Vagina (tissue), 2 donors: ENCODE measurements at regions not wholly inside any gene's neighbourhood (a gene's known extent, or its start where the extent isn't known, plus 50 kb on each side); places are given as distances from the start of the nearest gene placed in this dataset.

Experiments used
- DNase-seq, 2 donors: peaks; one replicate each; pipeline ENCODE4 v3.0.0-alpha.2; 2017; ENCODE audit errors: extremely low spot score in 2 of 2
- H3K27ac ChIP-seq: fragments of 200-600 bp; sonication (generic); one replicate; pipeline ENCODE4 v1.5.1; 2019
- H3K27me3 ChIP-seq: fragments of 200-600 bp; sonication (generic); one replicate; pipeline ENCODE4 v1.5.1; 2019
- H3K36me3 ChIP-seq, 2 donors: fragments of 200-600 bp; sonication (generic); one replicate each; pipeline ENCODE4 v1.5.1; 2017 to 2019
- H3K4me1 ChIP-seq: fragments of 200-600 bp; sonication (generic); one replicate; pipeline ENCODE4 v1.5.1; 2019
- H3K4me3 ChIP-seq, 2 donors: fragments of 200-600 bp; sonication (generic); 1 replicate in 1 of 2; 2 replicates in 1 of 2; pipeline ENCODE4 v1.5.1; 2016 to 2019
- H3K9me3 ChIP-seq: fragments of 200-600 bp; sonication (generic); one replicate; pipeline ENCODE4 v1.5.1; 2019
- POLR2A ChIP-seq, 2 donors: fragments of 450-650 bp; IDR thresholded peaks; one replicate each; pipeline ENCODE4 v1.6.1; 2017; ENCODE audit warnings: antibody characterized with exemption in 2 of 2, mild to moderate bottlenecking in 2 of 2, moderate library complexity in 2 of 2
- POLR2AphosphoS5 ChIP-seq, 2 donors: sonication (generic); formaldehyde crosslinking; IDR thresholded peaks; one replicate each; pipeline ENCODE4 v1.9.0; 2017; ENCODE audit warnings: antibody characterized with exemption in 2 of 2, mild to moderate bottlenecking in 2 of 2, low read depth in 1 of 2; ENCODE audit not compliant: insufficient read depth in 1 of 2
- intact Hi-C: fragments of 100-400 bp; cut with DNase I; formaldehyde crosslinking; loops from one replicate; pipeline ENCODE4 v1.15.1; 2023
- TF ChIP-seq, protein P1 (sequence below), 3 experiments: fragments of 450-650 bp in 2 of 3; fragments of 200-600 bp in 1 of 3; sonication (generic) in 1 of 3; IDR thresholded peaks; one replicate each; pipeline ENCODE4 v1.5.1; 2017 to 2019; ENCODE audit warnings: antibody characterized with exemption in 3 of 3, mild to moderate bottlenecking in 2 of 3, moderate library complexity in 2 of 3

DNA sequence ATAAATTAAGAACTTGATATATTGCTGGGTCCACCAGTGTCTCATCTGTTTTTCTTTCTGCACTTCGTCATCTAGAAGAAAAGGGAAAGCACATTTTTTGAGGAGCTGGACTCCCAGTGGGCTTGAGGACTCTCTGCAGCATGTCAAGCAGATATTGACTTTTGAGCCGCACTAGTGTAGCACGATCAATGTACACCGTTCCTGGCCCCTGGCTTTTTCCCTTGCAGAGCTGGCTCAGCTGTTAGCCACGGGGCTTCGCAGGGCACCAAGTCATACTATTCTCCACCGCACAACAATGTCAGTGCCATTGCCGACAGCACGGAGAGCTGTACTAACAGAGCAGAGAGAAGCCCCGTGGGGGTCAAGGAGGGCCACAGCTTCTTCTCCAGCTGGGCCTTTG lies 235.4 kb upstream of the HABP2 start:
- Histone ChIP-seq H3K27ac (no peak overlapping the region), H3K9me3 (no peaks in the 10 kb centered on the region), H3K36me3 (no peaks in the 10 kb centered on the region), H3K4me1 (peaks cover 8% of the 10 kb centered on the region), H3K27me3 (no peaks in the 10 kb centered on the region), H3K4me3 (no peak overlapping the region)
- TF ChIP-seq, protein P1, sequence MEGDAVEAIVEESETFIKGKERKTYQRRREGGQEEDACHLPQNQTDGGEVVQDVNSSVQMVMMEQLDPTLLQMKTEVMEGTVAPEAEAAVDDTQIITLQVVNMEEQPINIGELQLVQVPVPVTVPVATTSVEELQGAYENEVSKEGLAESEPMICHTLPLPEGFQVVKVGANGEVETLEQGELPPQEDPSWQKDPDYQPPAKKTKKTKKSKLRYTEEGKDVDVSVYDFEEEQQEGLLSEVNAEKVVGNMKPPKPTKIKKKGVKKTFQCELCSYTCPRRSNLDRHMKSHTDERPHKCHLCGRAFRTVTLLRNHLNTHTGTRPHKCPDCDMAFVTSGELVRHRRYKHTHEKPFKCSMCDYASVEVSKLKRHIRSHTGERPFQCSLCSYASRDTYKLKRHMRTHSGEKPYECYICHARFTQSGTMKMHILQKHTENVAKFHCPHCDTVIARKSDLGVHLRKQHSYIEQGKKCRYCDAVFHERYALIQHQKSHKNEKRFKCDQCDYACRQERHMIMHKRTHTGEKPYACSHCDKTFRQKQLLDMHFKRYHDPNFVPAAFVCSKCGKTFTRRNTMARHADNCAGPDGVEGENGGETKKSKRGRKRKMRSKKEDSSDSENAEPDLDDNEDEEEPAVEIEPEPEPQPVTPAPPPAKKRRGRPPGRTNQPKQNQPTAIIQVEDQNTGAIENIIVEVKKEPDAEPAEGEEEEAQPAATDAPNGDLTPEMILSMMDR (IDR thresholded peaks at IDR 0.05): no peak
- TF ChIP-seq POLR2AphosphoS5 (IDR thresholded peaks at IDR 0.05; ENCODE audit: insufficient read depth in 1 of 2, low read depth in 1 of 2) (no peak), POLR2A (IDR thresholded peaks at IDR 0.05) (no peak)
- intact Hi-C loops: no loop called here
- no peak for DNase-seq

DNA sequence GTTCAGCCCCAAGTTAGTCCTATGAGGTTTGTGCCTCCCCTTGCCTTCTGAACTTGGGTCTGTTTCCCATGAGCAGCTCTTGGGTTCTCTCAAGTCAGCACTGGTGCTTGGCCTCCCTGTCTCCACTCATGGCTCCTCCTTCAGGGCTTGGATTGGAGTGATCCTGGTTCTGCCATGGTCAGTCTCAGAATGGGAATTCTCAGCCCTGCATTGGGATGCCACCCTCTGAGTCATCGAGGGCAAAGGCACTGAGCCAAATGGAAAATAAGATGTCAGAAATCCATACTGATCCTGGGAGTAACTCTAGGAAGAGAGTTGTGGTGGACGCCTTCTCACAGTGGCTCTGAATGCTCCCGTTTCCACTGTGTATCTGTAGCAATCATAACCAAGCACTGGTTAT lies 233.4 kb upstream of the HABP2 start:
- Histone ChIP-seq H3K9me3 (no peaks in the 10 kb centered on the region), H3K27ac (no peak overlapping the region), H3K4me3 (no peak overlapping the region), H3K36me3 (no peaks in the 10 kb centered on the region), H3K4me1 (peaks cover 8% of the 10 kb centered on the region), H3K27me3 (no peaks in the 10 kb centered on the region)
- intact Hi-C loops: no loop called here
- TF ChIP-seq, protein P1 (IDR thresholded peaks at IDR 0.05): no peak
- no peak for TF ChIP-seq POLR2AphosphoS5 (IDR thresholded peaks at IDR 0.05; ENCODE audit: insufficient read depth in 1 of 2, low read depth in 1 of 2)
- TF ChIP-seq POLR2A (IDR thresholded peaks at IDR 0.05): no peak
- DNase-seq: no peak

DNA sequence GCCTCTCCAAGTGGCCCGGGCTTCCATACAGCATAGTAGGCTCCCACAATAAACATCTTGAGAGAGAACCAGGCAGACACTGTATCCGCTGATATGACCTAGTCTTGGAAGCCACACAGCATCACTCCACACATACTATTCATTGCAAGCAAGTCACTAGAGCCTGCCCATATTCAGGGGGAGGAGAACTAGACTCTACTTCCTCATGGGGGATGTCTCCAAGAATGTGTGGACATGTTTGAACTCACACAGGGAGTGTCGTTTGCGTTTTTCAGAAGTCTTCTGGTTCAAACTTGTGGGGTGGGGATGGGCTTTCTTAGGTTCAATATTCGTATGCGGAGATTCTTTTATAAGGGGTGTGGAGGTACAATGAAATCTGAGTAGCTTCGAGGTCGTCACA lies 232.6 kb upstream of the HABP2 start:
- H3K36me3 ChIP-seq: no peaks in the 10 kb centered on the region
- H3K4me1 ChIP-seq: peaks cover 8% of the 10 kb centered on the region
- no peak for DNase-seq
- no peaks in the 10 kb centered on the region for H3K9me3 ChIP-seq
- no peak overlapping the region for H3K4me3 ChIP-seq
- H3K27ac ChIP-seq: no peak overlapping the region
- H3K27me3 ChIP-seq: no peaks in the 10 kb centered on the region
- TF ChIP-seq POLR2A (IDR thresholded peaks at IDR 0.05) (no peak), POLR2AphosphoS5 (IDR thresholded peaks at IDR 0.05; ENCODE audit: insufficient read depth in 1 of 2, low read depth in 1 of 2) (no peak)
- TF ChIP-seq, protein P1 (IDR thresholded peaks at IDR 0.05): no peak
- intact Hi-C loops: no loop called here

DNA sequence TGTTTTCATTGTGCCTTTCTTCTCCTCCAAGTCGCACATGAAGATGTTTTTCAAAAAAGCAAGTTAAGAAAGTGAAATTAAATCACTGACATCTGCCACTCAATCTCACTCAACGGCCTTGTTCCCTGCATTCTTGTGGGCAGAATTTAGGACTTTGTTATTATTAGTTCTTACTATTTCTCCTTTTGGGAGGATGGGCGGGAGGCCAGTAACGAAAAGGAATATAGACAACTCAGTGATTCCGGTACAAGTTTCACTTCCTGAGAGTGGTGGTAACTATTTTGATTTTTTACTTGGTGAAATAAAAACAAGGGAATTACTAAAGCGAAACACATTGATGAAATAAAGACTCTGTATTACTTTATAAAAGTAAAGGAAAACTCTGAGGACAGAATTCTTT lies 231.9 kb upstream of the HABP2 start:
- H3K4me3 ChIP-seq: no peak overlapping the region
- H3K36me3 ChIP-seq: no peaks in the 10 kb centered on the region
- H3K27ac ChIP-seq: no peak overlapping the region
- intact Hi-C loops: no loop called here
- no peaks in the 10 kb centered on the region for H3K27me3 ChIP-seq
- peaks cover 8% of the 10 kb centered on the region for H3K4me1 ChIP-seq
- TF ChIP-seq POLR2AphosphoS5 (IDR thresholded peaks at IDR 0.05; ENCODE audit: insufficient read depth in 1 of 2, low read depth in 1 of 2): no peak
- TF ChIP-seq, protein P1 (IDR thresholded peaks at IDR 0.05): no peak
- no peak for TF ChIP-seq POLR2A (IDR thresholded peaks at IDR 0.05)
- no peak for DNase-seq
- no peaks in the 10 kb centered on the region for H3K9me3 ChIP-seq

DNA sequence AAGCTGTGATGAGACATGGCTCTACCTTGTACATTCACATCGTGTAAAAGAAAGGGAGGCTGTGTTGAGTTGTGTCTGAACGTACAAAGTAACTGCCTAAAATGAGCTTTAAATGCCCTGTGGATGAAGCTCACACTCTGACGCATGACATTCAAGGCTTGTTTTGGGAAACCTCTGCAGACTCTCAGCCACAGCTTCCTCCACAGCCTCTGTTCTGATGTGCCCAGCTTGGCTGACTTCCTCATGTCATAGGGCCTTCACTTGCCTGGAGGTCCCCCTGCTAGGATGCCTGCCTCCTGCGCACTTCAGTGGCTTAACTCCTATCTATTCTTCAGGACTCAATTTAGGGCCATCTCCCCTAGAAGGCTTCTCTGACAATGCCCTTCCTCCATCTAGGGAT lies 230.0 kb upstream of the HABP2 start:
- Histone ChIP-seq H3K27me3 (no peaks in the 10 kb centered on the region), H3K9me3 (no peaks in the 10 kb centered on the region), H3K36me3 (no peaks in the 10 kb centered on the region), H3K4me1 (peaks cover 18% of the 10 kb centered on the region), H3K4me3 (no peak overlapping the region), H3K27ac (no peak overlapping the region)
- DNase-seq: no peak
- no peak for TF ChIP-seq POLR2AphosphoS5 (IDR thresholded peaks at IDR 0.05; ENCODE audit: insufficient read depth in 1 of 2, low read depth in 1 of 2)
- TF ChIP-seq, protein P1 (IDR thresholded peaks at IDR 0.05): no peak
- no peak for TF ChIP-seq POLR2A (IDR thresholded peaks at IDR 0.05)
- intact Hi-C loops: no loop called here
